ENCODE measurements at regions not wholly inside any gene's neighbourhood (a gene's known extent, or its start where the extent isn't known, plus 50 kb on each side); places are given as distances from the start of the nearest gene placed in this dataset.

DNA sequence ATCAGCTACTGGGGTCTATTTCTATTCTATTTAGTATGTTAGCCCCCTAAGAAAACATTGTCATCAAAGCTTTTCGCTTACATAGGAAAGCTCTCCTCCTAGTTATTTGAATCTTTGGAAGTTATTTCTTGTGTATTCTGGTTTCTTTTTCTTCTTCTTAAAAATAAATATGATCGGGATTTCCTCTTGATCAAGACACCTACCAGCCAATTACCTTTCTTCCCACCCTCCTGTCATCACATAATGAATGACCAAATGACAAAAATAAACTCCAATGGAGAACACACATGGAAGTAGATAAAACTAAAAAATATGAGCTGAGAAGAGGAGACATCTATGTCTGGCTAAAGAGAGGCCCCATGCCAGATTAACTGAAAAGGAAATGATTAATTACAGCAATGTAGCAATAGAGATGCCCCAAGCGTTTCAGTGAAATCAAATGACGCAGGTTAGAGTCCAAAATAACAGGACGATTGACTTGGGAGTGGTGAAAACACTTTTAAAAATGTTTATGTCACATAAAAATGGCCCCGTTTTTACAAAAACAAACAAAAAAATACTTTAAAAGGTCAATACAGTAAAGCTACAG, 59.5 kb upstream of the PCSK1 start:
- H4K91ac ChIP-seq (ENCODE audit: insufficient read length, low read depth, low read length), result no peak overlapping the region
- no peak overlapping the region for H4K5ac ChIP-seq (ENCODE audit: insufficient read length, low read depth, low read length)
- no CpG with 5 or more reads among the region's 6 CpGs for WGBS (ENCODE audit: extremely low coverage, insufficient read length, low lambda C conversion rate)

More for the DNA sequence above, 59.5 kb upstream of the PCSK1 start:
- Histone ChIP-seq H3K4me1 (ENCODE audit: insufficient read depth, low read length) (peaks cover 3% of the 10 kb centered on the region; the same call in 1 of the 2 replicates), H3K4me2 (ENCODE audit: insufficient read depth, insufficient read length, low read length) (no peak overlapping the region), H4K20me1 (ENCODE audit: control insufficient read depth, insufficient read depth, insufficient read length) (no peaks in the 10 kb centered on the region), H2AK5ac (ENCODE audit: insufficient read length, low read length) (no peak overlapping the region), H3K9me3 (ENCODE audit: control insufficient read depth, low read depth, low read length) (no peaks in the 10 kb centered on the region), H2BK15ac (ENCODE audit: low read depth, low read length) (no peak overlapping the region), H3K18ac (ENCODE audit: insufficient read length, low read depth, low read length) (no peak overlapping the region), H3K27me3 (ENCODE audit: insufficient read depth, low read length) (no peaks in the 10 kb centered on the region), H2AFZ (ENCODE audit: low read length) (no peak overlapping the region), H2BK5ac (ENCODE audit: insufficient read length, low read length) (no peak overlapping the region), H3K79me1 (ENCODE audit: insufficient read depth, low read depth, low read length, poor library complexity, severe bottlenecking) (no peaks in the 10 kb centered on the region), H3K27ac (ENCODE audit: insufficient read length, low read depth, low read length) (no peak overlapping the region), H4K8ac (replicated peaks; ENCODE audit: insufficient read length, low read depth, low read length) (no peak overlapping the region), H2BK120ac (ENCODE audit: low read depth, low read length, poor library complexity, severe bottlenecking) (no peak overlapping the region), H3K23me2 (ENCODE audit: insufficient read length, low read depth, low read length, poor library complexity, severe bottlenecking) (no peaks in the 10 kb centered on the region), H3K79me2 (ENCODE audit: insufficient read depth, low read length) (no peaks in the 10 kb centered on the region), H3K9ac (ENCODE audit: extremely low read depth, insufficient read length, low read length) (no peak overlapping the region), H3T11ph (ENCODE audit: low read length) (no peak overlapping the region), H2BK20ac (ENCODE audit: low read depth, low read length, poor library complexity, severe bottlenecking) (no peak overlapping the region), H3K4ac (ENCODE audit: low read depth, low read length) (no peak overlapping the region), H2BK12ac (ENCODE audit: insufficient read length, low read depth, low read length) (no peak overlapping the region), H3K56ac (ENCODE audit: insufficient read length, low read depth, low read length) (no peak overlapping the region), H3K14ac (ENCODE audit: insufficient read depth, low read length) (no peak overlapping the region), H3K23ac (ENCODE audit: insufficient read length, low read depth, low read length) (no peak overlapping the region)
- TF ChIP-seq CTCF (conservative IDR thresholded peaks at IDR 0.05), result no peak
- Mint-ChIP-seq H3K4me3 (no peak overlapping the region), H3K4me1 (no peaks in the 10 kb centered on the region), H3K9me3 (peaks cover 0 to 3% of the 10 kb centered on the region in 2 experiments; a peak in 2 of 5 replicates), H3K27ac (no peak overlapping the region), H3K36me3 (ENCODE audit: insufficient read depth in 1 of 3, low read depth in 3 of 3) (no peaks in the 10 kb centered on the region), H3K27me3 (ENCODE audit: low read depth) (no peaks in the 10 kb centered on the region; the same call in 1 of the 2 replicates)
- DNase-seq, result no peak

Measured in H9 (cell line).